Right atrium auricular region (tissue), 2 donors: ENCODE measurements at regions not wholly inside any gene's neighbourhood (a gene's known extent, or its start where the extent isn't known, plus 50 kb on each side); places are given as distances from the start of the nearest gene placed in this dataset.

Source experiments
- DNase-seq: peaks from one replicate; pipeline ENCODE4 v3.0.0-alpha.2; 2019; ENCODE audit warnings: low spot score
- H3K27ac ChIP-seq, 2 donors: fragments of 200-600 bp; sonication (generic); 1 replicate in 1 of 2; 2 replicates in 1 of 2; pipeline ENCODE4 v1.5.1; 2016 to 2019
- H3K27me3 ChIP-seq, 2 donors: fragments of 200-600 bp; sonication (generic); one replicate each; pipeline versions ENCODE4 v1.5.1 to v1.6.0; 2017 to 2019
- H3K36me3 ChIP-seq: fragments of 200-600 bp; sonication (generic); one replicate; pipeline ENCODE4 v1.5.1; 2016
- H3K4me1 ChIP-seq, 2 donors: fragments of 200-600 bp; sonication (generic); one replicate each; pipeline versions ENCODE4 v1.5.1 to v1.6.0; 2017 to 2019
- H3K4me3 ChIP-seq, 2 donors: fragments of 200-600 bp; sonication (generic); 1 replicate in 1 of 2; 2 replicates in 1 of 2; pipeline ENCODE4 v1.5.1; 2017 to 2019; ENCODE audit warnings: mild to moderate bottlenecking in 1 of 2, moderate library complexity in 1 of 2
- H3K9me3 ChIP-seq, 2 donors: fragments of 200-600 bp; sonication (generic); one replicate each; pipeline ENCODE4 v1.5.1; 2019
- CTCF ChIP-seq, 2 donors: fragments of 200-600 bp; sonication (generic); IDR thresholded peaks; one replicate each; pipeline ENCODE4 v1.5.1; 2019; ENCODE audit warnings: antibody characterized with exemption in 2 of 2

- H3K27me3 ChIP-seq, result no peaks in the 10 kb centered on the region
- H3K36me3 ChIP-seq, result no peaks in the 10 kb centered on the region
- H3K4me3 ChIP-seq, result no peak overlapping the region
- H3K9me3 ChIP-seq, result no peaks in the 10 kb centered on the region
- DNase-seq, result no peak
- H3K27ac ChIP-seq, result no peak overlapping the region
- no peak for TF ChIP-seq CTCF (IDR thresholded peaks at IDR 0.05)
- peaks cover 0 to 15% of the 10 kb centered on the region in 2 donors for H3K4me1 ChIP-seq
Observed at GRCh38 chr21:43352154-43352537, 74.8 kb downstream of the SIK1 start.

GRCh38 chr21:43351501-43352153, 75.3 kb downstream of the SIK1 start:
- DNase-seq, result no peak
- Histone ChIP-seq H3K9me3 (no peaks in the 10 kb centered on the region), H3K36me3 (no peaks in the 10 kb centered on the region)

GRCh38 chr21:43349644-43350043, 77.3 kb downstream of the SIK1 start:
- H3K4me1 ChIP-seq, result peaks cover 0 to 15% of the 10 kb centered on the region in 2 donors
- no peaks in the 10 kb centered on the region for H3K27me3 ChIP-seq
- H3K9me3 ChIP-seq, result no peaks in the 10 kb centered on the region
- TF ChIP-seq CTCF (IDR thresholded peaks at IDR 0.05), result no peak
- no peak overlapping the region for H3K4me3 ChIP-seq
- H3K27ac ChIP-seq, result peak overlapping the region in 1 of 2 donors; percentile 59
- H3K36me3 ChIP-seq, result no peaks in the 10 kb centered on the region
- DNase-seq, result no peak

More at GRCh38 chr21:43351501-43352153, 75.3 kb downstream of the SIK1 start:
- no peak overlapping the region for H3K4me3 ChIP-seq
- H3K27me3 ChIP-seq, result no peaks in the 10 kb centered on the region
- H3K4me1 ChIP-seq, result peaks cover 0 to 15% of the 10 kb centered on the region in 2 donors
- no peak for TF ChIP-seq CTCF (IDR thresholded peaks at IDR 0.05)
- H3K27ac ChIP-seq, result no peak overlapping the region

GRCh38 chr21:43348801-43349261, 78.1 kb downstream of the SIK1 start:
- Histone ChIP-seq H3K27me3 (no peaks in the 10 kb centered on the region), H3K9me3 (no peaks in the 10 kb centered on the region), H3K4me1 (peaks cover 0 to 15% of the 10 kb centered on the region in 2 donors), H3K4me3 (no peak overlapping the region), H3K27ac (peak overlapping the region; percentile 40 to 59), H3K36me3 (no peaks in the 10 kb centered on the region)
- no peak for DNase-seq
- TF ChIP-seq CTCF (IDR thresholded peaks at IDR 0.05), result no peak

- TF ChIP-seq CTCF (IDR thresholded peaks at IDR 0.05), result no peak
- Histone ChIP-seq H3K4me1 (peaks cover 0 to 15% of the 10 kb centered on the region in 2 donors), H3K36me3 (no peaks in the 10 kb centered on the region), H3K27me3 (no peaks in the 10 kb centered on the region), H3K4me3 (no peak overlapping the region), H3K27ac (peak overlapping the region; percentile 40 to 59), H3K9me3 (no peaks in the 10 kb centered on the region)
- DNase-seq, result no peak
Observed at GRCh38 chr21:43348170-43348766, 78.7 kb downstream of the SIK1 start.
